Activated naive CD4-positive, alpha-beta T cell treated with anti-CD3 and anti-CD28 coated beads for 36 hours (primary cell): ENCODE measurements at regions not wholly inside any gene's neighbourhood (a gene's known extent, or its start where the extent isn't known, plus 50 kb on each side); places are given as distances from the start of the nearest gene placed in this dataset.

Experiments used
- CTCF ChIA-PET: fragments of 350-600 bp; sonication (Branson Sonifier 250); formaldehyde crosslinking; loops from one replicate; lab custom pipeline; 2021; ENCODE audit warnings: antibody characterized with exemption; lab: Charles Lee
- DNase-seq: peaks from one replicate; pipeline ENCODE4 v3.0.0-alpha.2; 2020
- H3K27ac Mint-ChIP-seq: one replicate; pipeline ENCODE4 v1.8.0; 2021; ENCODE audit warnings: mild to moderate bottlenecking, mixed read lengths
- H3K27me3 Mint-ChIP-seq: one replicate; pipeline ENCODE4 v1.8.0; 2021; ENCODE audit warnings: low read depth, mixed read lengths
- H3K36me3 Mint-ChIP-seq: one replicate; pipeline ENCODE4 v1.8.0; 2021; ENCODE audit warnings: low read depth, mixed read lengths
- H3K4me1 Mint-ChIP-seq: one replicate; pipeline ENCODE4 v1.8.0; 2021; ENCODE audit warnings: low read depth, mixed read lengths
- H3K4me3 Mint-ChIP-seq: one replicate; pipeline ENCODE4 v1.8.0; 2021; ENCODE audit warnings: mild to moderate bottlenecking, moderate library complexity, mixed read lengths
- H3K9me3 Mint-ChIP-seq: one replicate; pipeline ENCODE4 v1.8.0; 2021; ENCODE audit warnings: mixed read lengths
- intact Hi-C: fragments of 100-400 bp; cut with micrococcal nuclease; formaldehyde crosslinking; loops from one replicate; pipeline ENCODE4 v1.15.1; 2023

DNA sequence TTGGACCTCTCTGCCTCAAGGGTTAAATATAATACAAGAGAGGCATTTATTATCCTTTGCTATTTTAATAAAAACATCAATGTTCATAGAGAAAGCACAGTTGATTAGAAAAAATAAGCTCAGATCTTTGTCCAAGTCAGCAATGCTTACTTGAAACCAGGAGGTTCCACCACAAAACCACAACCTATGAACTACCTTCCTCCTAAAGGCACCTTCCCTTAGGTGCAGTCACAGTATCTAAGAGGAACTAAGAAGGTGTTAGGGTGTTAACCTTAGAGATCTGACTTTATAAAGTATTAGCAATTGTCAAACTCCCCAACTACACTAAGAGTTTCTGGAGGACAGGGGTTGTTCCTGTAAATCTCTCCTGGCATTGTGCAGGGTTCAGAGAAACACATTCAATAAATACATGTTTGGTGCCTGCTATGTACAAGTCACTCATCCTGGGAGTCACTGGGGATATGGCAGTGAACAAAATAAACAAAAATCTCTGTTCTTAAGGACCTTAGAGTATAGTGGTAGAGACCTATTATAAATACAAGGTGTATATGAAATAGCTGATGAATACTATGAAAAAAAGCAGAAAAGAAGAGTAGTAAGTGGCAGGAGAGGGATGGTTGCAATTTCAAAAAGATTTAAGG, 208.6 kb downstream of the NFKBIZ start:
- Mint-ChIP-seq H3K36me3 (peaks cover 1% of the 10 kb centered on the region), H3K4me1 (peaks cover 44% of the 10 kb centered on the region), H3K4me3 (no peak overlapping the region), H3K27me3 (no peaks in the 10 kb centered on the region), H3K9me3 (no peaks in the 10 kb centered on the region), H3K27ac (no peak overlapping the region)
- CTCF ChIA-PET: interaction anchor here (0.5 to 1.4 kb wide), 4 partner anchors 26 to 493 kb away, joined by 3 read pairs; no protein-coding TSS in a partner anchor
- intact Hi-C loops: loop anchor here (1.0 kb wide), 2 partner anchors 27 to 34 kb away; no protein-coding TSS in a partner anchor
- peak; percentile 43 for DNase-seq

DNA sequence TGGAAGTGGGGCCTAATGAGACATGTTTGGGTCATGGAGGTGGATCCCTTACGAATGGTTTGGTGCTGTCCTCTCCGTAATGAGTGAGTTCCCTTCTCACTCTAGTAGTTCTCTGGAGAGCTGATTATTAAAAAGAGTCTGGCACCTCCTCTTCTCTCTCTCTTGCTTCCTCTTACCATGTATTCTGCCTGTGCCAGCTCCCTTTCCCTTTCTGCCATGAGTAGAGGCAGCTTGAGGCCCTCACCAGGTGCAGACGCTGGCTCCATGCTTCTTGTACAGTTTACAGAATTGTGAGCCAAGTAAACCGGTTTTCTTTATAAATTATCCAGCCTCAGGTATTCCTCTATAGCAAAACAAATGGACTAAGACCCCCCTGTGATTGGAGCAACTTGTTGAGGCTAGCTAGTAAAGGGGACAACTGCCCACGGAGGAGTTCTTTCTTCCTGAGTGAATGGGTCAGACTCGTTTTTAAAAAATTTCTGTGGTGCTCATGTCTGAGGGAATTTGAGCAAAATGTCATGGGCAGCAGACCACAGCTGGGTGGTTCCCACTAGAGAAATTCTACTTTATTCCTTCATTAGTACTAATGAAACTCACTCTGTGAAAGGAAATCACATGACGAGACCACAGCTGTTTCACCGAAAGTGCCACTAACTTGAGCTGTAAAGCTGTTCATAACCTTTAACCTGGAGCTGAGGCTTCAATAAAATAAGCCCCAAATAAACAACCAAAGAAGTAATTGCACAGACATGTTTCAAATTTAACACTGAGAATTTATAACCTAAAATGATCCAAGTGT, 210.0 kb downstream of the NFKBIZ start:
- H3K9me3 Mint-ChIP-seq: no peaks in the 10 kb centered on the region
- peak; percentile 66 for DNase-seq
- CTCF ChIA-PET: interaction anchor here (0.9 to 1.9 kb wide), 7 partner anchors 12 to 256 kb away, joined by 3 to 7 read pairs (median 4); no protein-coding TSS in a partner anchor
- no peak overlapping the region for H3K27ac Mint-ChIP-seq
- no peaks in the 10 kb centered on the region for H3K27me3 Mint-ChIP-seq
- peaks cover 1% of the 10 kb centered on the region for H3K36me3 Mint-ChIP-seq
- intact Hi-C loops: no loop called here
- peaks cover 38% of the 10 kb centered on the region for H3K4me1 Mint-ChIP-seq
- H3K4me3 Mint-ChIP-seq: no peak overlapping the region

DNA sequence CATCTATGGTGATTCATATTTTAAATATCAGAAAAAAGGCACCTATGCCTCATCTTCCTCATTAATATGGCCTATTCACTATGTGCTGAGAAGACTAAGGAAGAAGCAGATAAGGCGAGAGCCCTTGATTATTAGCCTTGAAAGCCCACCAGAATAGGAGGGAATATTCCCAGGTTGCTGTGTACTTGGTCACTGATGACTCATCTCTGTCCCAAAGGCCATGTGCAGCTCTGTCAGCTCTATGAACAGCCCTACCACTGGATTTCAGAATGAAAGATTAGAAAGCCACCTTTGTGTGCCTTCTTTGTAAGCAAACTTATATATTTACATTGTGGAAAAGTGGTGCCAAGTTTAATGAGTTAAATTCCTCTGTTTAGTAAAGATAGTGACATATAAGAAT, 211.5 kb downstream of the NFKBIZ start:
- H3K4me1 Mint-ChIP-seq: peaks cover 33% of the 10 kb centered on the region
- H3K36me3 Mint-ChIP-seq: peaks cover 1% of the 10 kb centered on the region
- no peak for DNase-seq
- CTCF ChIA-PET: interaction anchor here (0.6 to 1.9 kb wide), 5 partner anchors 11 to 178 kb away, joined by 3 to 7 read pairs (median 3); no protein-coding TSS in a partner anchor
- H3K27me3 Mint-ChIP-seq: no peaks in the 10 kb centered on the region
- H3K27ac Mint-ChIP-seq: no peak overlapping the region
- H3K4me3 Mint-ChIP-seq: no peak overlapping the region
- no peaks in the 10 kb centered on the region for H3K9me3 Mint-ChIP-seq
- intact Hi-C loops: no loop called here

DNA sequence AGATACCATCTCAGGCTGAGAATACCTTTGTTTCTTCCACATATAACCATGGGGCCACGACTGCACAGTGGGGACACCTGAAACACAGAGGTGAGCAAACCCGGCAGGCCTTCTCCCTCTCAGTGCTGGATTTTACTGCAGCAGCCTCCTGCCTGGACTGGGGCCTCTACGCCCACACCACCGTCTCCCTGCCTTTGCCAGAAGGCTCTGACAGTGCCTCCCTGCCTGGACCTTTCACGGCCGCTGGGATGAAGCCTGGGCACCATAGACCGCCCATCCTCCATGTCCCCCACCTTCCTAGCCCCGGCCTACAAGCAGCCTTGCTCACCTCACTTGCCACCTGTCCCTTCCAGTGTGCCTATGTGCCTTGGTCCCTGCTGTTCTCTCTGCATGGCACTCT, 214.3 kb downstream of the NFKBIZ start:
- DNase-seq: no peak
- peaks cover 1% of the 10 kb centered on the region for H3K36me3 Mint-ChIP-seq
- H3K27me3 Mint-ChIP-seq: no peaks in the 10 kb centered on the region
- H3K9me3 Mint-ChIP-seq: no peaks in the 10 kb centered on the region
- CTCF ChIA-PET: no interaction called here
- H3K27ac Mint-ChIP-seq: no peak overlapping the region
- peaks cover 28% of the 10 kb centered on the region for H3K4me1 Mint-ChIP-seq
- intact Hi-C loops: no loop called here
- H3K4me3 Mint-ChIP-seq: no peak overlapping the region

DNA sequence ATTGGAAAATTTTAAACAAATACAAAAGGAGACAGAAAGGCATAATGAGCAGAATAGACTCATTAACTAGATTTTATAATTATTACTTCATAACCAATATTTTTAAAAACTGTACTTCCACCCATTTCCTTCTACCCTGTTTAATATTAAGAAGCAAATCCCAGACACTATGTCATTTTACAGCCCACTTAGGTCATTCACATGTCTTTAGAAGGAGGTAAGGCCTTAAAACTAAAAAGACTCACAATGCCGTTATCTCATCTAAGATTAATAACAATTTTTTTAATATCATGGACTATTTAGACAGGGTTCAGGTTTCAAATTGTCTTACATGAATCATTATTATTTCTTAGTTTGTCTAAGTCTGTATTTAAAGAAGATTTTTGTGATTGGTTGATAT, 217.2 kb downstream of the NFKBIZ start:
- no peaks in the 10 kb centered on the region for H3K27me3 Mint-ChIP-seq
- peaks cover 25% of the 10 kb centered on the region for H3K4me1 Mint-ChIP-seq
- intact Hi-C loops: no loop called here
- no peak overlapping the region for H3K27ac Mint-ChIP-seq
- DNase-seq: no peak
- H3K36me3 Mint-ChIP-seq: no peaks in the 10 kb centered on the region
- CTCF ChIA-PET: no interaction called here
- H3K9me3 Mint-ChIP-seq: no peaks in the 10 kb centered on the region
- no peak overlapping the region for H3K4me3 Mint-ChIP-seq

DNA sequence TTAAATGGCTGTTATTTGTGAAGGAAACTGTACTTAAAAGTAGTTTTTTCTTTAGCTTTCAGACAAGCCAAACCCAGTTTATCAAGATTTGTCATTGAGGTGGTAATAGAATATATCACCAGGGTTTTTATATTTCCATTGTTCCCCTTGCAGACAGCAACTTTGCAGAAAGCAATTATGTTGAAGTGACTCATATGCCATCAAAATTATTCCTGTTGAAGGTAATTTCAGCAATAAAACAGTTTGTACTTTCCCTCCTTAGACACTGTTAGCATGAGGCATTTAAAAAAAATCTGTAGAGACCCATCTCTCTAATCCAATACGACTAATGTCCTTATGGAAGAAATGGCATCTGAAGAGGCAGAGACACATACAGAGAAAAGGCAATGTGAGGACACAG, 219.0 kb downstream of the NFKBIZ start:
- Mint-ChIP-seq H3K9me3 (no peaks in the 10 kb centered on the region), H3K4me1 (peaks cover 25% of the 10 kb centered on the region), H3K27ac (no peak overlapping the region), H3K4me3 (no peak overlapping the region), H3K36me3 (no peaks in the 10 kb centered on the region), H3K27me3 (no peaks in the 10 kb centered on the region)
- no peak for DNase-seq
- intact Hi-C loops: loop anchor here (1.0 to 2.0 kb wide), 2 partner anchors 24 to 46 kb away; no protein-coding TSS in a partner anchor
- CTCF ChIA-PET: no interaction called here

DNA sequence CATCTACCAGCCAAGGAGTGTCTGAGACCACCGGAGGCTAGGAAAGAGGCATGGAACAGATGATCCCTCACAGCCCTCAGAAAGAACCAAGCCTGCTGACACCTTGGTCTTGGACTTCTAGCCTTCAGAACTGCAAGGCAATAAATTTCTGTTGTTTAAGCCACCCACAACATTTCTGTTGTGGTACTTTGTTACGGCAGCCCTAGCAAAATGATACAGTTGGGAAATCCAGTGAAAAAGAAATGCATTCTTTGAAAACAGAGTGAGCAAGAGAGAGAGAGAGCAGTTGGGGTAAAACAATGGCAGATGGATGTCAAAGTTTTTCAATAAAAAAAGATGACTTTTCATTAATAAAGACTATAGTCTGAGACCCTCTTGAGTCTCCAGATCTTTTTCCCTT, 219.4 kb downstream of the NFKBIZ start:
- CTCF ChIA-PET: no interaction called here
- Mint-ChIP-seq H3K9me3 (no peaks in the 10 kb centered on the region), H3K36me3 (no peaks in the 10 kb centered on the region), H3K4me3 (no peak overlapping the region), H3K27me3 (no peaks in the 10 kb centered on the region), H3K27ac (no peak overlapping the region), H3K4me1 (peaks cover 25% of the 10 kb centered on the region)
- intact Hi-C loops: loop anchor here (1.0 to 2.0 kb wide), 3 partner anchors 17 to 46 kb away; no protein-coding TSS in a partner anchor
- DNase-seq: no peak

DNA sequence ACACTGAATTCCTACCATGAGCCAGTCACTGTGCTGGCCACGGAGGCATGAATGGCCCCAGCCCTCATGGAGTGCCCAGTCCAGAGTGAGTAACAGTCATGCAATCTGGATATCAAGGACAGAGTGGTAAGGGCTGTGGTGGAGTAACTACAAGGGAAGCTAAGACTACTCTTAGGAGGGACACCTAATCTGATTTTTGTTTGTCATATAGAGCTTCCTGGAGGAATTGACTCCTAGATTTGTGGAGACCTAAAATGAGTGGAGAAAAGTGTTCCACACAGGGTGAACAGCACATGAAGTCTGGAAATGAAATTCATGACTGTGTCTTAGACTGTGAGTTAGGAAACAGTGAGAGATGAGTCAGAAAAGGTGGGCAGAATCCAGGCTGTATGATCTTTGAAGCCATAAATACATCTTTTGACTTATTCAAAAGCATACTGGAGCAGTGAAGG, 219.9 kb downstream of the NFKBIZ start:
- H3K27ac Mint-ChIP-seq: no peak overlapping the region
- no peak overlapping the region for H3K4me3 Mint-ChIP-seq
- CTCF ChIA-PET: interaction anchor here (0.5 kb wide), 1 partner anchor 14 kb away, joined by 4 read pairs; no protein-coding TSS in a partner anchor
- intact Hi-C loops: loop anchor here (1.0 to 2.0 kb wide), 2 partner anchors 16 to 24 kb away; no protein-coding TSS in a partner anchor
- no peaks in the 10 kb centered on the region for H3K27me3 Mint-ChIP-seq
- no peaks in the 10 kb centered on the region for H3K9me3 Mint-ChIP-seq
- peak; percentile 12 for DNase-seq
- no peaks in the 10 kb centered on the region for H3K36me3 Mint-ChIP-seq
- peaks cover 25% of the 10 kb centered on the region for H3K4me1 Mint-ChIP-seq

DNA sequence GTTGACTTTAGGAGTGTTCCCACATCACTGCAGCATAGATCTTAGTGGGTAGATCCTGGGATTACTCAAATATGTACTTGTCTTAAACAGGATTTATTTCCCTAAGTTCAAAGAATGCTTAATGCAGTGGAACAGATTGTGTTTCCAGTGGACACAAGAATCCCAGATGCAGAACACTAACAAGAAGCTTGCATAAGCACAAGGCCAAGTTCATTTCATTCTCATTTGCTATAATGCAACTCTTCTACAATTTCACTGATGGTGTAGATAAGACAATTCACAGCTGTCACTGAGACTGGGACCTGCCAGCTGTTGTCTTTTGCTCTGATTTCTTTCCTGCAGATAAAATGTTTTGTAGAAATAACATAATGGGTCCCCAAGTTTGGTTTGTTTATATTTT, 225.6 kb downstream of the NFKBIZ start:
- H3K4me3 Mint-ChIP-seq: no peak overlapping the region
- peaks cover 4% of the 10 kb centered on the region for H3K9me3 Mint-ChIP-seq
- DNase-seq: no peak
- intact Hi-C loops: no loop called here
- no peaks in the 10 kb centered on the region for H3K27me3 Mint-ChIP-seq
- H3K36me3 Mint-ChIP-seq: peaks cover 3% of the 10 kb centered on the region
- no peak overlapping the region for H3K27ac Mint-ChIP-seq
- H3K4me1 Mint-ChIP-seq: peaks cover 36% of the 10 kb centered on the region
- CTCF ChIA-PET: no interaction called here

DNA sequence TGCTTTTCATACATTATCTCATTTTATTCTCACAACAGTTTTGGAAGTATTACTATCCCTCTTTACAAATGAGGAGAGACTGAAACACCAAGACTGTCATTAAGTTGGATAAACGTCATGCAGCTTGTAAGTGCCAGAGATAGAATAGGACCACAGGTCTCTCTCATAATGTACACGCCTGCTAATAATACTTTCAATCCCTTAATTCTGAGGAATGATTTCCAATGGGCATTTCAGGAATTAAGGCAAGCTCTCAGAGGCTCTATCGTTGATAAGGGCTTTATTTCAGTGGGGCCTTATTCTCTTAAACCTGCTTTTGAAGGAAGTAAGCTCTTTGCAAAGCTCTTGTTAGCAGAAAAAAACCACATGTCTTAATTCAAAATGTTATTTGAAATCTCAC, 229.1 kb downstream of the NFKBIZ start:
- intact Hi-C loops: no loop called here
- DNase-seq: no peak
- CTCF ChIA-PET: no interaction called here
- H3K4me3 Mint-ChIP-seq: no peak overlapping the region
- H3K27me3 Mint-ChIP-seq: no peaks in the 10 kb centered on the region
- peaks cover 53% of the 10 kb centered on the region for H3K4me1 Mint-ChIP-seq
- H3K27ac Mint-ChIP-seq: peak overlapping the region; percentile 76
- H3K9me3 Mint-ChIP-seq: peaks cover 4% of the 10 kb centered on the region
- H3K36me3 Mint-ChIP-seq: peaks cover 4% of the 10 kb centered on the region

DNA sequence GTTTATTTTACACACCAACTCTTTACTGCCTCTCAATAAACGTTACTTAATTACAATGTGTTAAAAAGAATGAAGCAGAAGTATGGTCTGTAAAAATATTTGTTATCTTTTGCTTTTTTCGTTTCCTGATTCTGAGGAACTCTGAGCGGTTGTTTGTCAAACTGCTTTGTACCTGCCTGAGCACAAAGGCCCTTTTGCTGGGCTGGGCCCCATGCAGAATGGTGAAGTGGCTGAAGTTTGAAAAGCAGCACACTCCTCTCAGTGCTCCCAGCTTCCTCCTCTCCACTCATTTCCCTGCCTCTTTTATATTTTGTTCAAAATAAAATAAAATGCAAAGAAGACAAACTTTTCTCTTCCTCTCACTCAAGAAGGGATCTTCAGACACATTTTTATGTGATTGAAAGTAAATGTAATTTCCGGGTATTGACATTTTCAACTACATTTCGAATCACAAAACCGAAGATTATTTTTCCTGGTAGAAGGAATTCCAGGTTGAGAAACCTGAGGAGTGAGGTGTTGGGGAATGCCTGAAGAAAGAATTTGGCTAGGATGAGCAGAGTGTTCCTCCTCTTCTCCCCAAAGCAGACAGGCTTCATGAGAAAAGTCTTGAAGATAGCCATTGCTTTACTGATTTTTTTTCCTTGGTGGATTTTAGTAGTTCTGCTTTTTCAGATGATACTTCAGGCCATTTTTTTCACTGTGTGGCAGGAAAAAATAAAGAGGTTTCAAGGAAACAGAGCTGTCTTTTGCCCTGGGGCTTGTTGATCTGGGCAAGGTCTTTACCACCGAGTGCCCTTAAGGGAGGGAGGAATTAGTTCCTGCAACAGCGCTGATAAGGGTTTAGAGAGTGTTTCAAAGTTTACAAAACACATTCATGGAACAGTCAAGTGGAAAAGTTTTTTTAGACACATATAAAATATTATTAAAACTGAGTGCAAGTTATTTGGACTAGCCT, 229.8 kb downstream of the NFKBIZ start:
- peak; percentile 34 for DNase-seq
- CTCF ChIA-PET: interaction anchor here (0.9 to 1.5 kb wide), 3 partner anchors 18 to 265 kb away, joined by 3 to 5 read pairs (median 5); no protein-coding TSS in a partner anchor

More for the DNA sequence above, 229.8 kb downstream of the NFKBIZ start:
- peak overlapping the region; percentile 76 for H3K27ac Mint-ChIP-seq
- peak overlapping the region; percentile 23 for H3K4me3 Mint-ChIP-seq
- intact Hi-C loops: no loop called here
- peaks cover 4% of the 10 kb centered on the region for H3K9me3 Mint-ChIP-seq
- no peaks in the 10 kb centered on the region for H3K27me3 Mint-ChIP-seq
- peaks cover 53% of the 10 kb centered on the region for H3K4me1 Mint-ChIP-seq
- H3K36me3 Mint-ChIP-seq: peaks cover 6% of the 10 kb centered on the region
